WTC11 (cell line): ENCODE measurements at regions not wholly inside any gene's neighbourhood (a gene's known extent, or its start where the extent isn't known, plus 50 kb on each side); places are given as distances from the start of the nearest gene placed in this dataset.
"Not testable (repeated sequence)": the region's sequence is repeated elsewhere in the genome, so short reads cannot be mapped to it uniquely, and the experiment has no call there.

ENCODE experiments used
- ATAC-seq: fragments of 200-7000 bp; cut with Tn5 transposase; 2 replicates; pipeline ENCODE4 v1.10.0; 2021; ENCODE audit warnings: mild to moderate bottlenecking, moderate library complexity
- CTCF ChIA-PET: fragments of 300-600 bp; sonication (Branson Sonifier 250); formaldehyde crosslinking; loops from one replicate; lab custom pipeline; 2021; ENCODE audit warnings: antibody characterized with exemption; lab: Charles Lee
- POLR2A ChIA-PET: fragments of 350-600 bp; sonication (Branson Sonifier 250); formaldehyde crosslinking; loops from one replicate; lab custom pipeline; 2021; ENCODE audit warnings: antibody characterized with exemption; lab: Charles Lee
- DNase-seq: peaks from one replicate; pipeline ENCODE4 v3.0.0; 2021; ENCODE audit warnings: low spot score
- H3K27ac Mint-ChIP-seq: 2 replicates; pipeline ENCODE4 v1.8.0; 2021; ENCODE audit warnings: mixed read lengths
- H3K27me3 Mint-ChIP-seq: 2 replicates; pipeline ENCODE4 v1.8.0; 2021; ENCODE audit warnings: low read depth, mild to moderate bottlenecking, moderate library complexity, mixed read lengths
- H3K36me3 Mint-ChIP-seq: 2 replicates; pipeline ENCODE4 v1.8.0; 2021; ENCODE audit warnings: mixed read lengths
- H3K4me1 Mint-ChIP-seq: 2 replicates; pipeline ENCODE4 v1.8.0; 2022; ENCODE audit warnings: mixed read lengths
- H3K4me3 Mint-ChIP-seq: 2 replicates; pipeline ENCODE4 v1.8.0; 2021; ENCODE audit warnings: mild to moderate bottlenecking, moderate library complexity, mixed read lengths
- H3K9me3 Mint-ChIP-seq: 2 replicates; pipeline ENCODE4 v1.8.0; 2021; ENCODE audit warnings: mixed read lengths
- ARID4B ChIP-seq: sonication (generic); formaldehyde crosslinking; IDR thresholded peaks from 2 replicates; pipeline ENCODE4 v1.8.0; 2023; ENCODE audit warnings: missing genetic modification reagents, mild to moderate bottlenecking, borderline replicate concordance
- CREB1 ChIP-seq: sonication (generic); formaldehyde crosslinking; IDR thresholded peaks from 2 replicates; pipeline ENCODE4 v1.8.0; 2023; ENCODE audit warnings: mild to moderate bottlenecking, missing genetic modification reagents
- E2F5 ChIP-seq: sonication (generic); formaldehyde crosslinking; IDR thresholded peaks from 2 replicates; pipeline ENCODE4 v1.8.1; 2022; ENCODE audit warnings: mild to moderate bottlenecking, moderate library complexity, missing genetic modification reagents
- EMX1 ChIP-seq: fragments of 250-450 bp; sonication (Bioruptor Pico); IDR thresholded peaks from 2 replicates; pipeline ENCODE4 v1.8.0; 2021; ENCODE audit warnings: mild to moderate bottlenecking
- GTF2I ChIP-seq: fragments of 250-450 bp; sonication (Bioruptor Pico); conservative IDR thresholded peaks from 2 replicates; pipeline ENCODE4 v1.4.0; 2021; ENCODE audit warnings: mild to moderate bottlenecking
- KAT7 ChIP-seq: sonication (generic); formaldehyde crosslinking; IDR thresholded peaks from 2 replicates; pipeline ENCODE4 v1.8.1; 2023; ENCODE audit warnings: missing genetic modification reagents, mild to moderate bottlenecking, borderline replicate concordance
- OVOL2 ChIP-seq: fragments of 250-450 bp; sonication (Bioruptor Pico); IDR thresholded peaks from 2 replicates; pipeline ENCODE4 v1.9.0; 2021; ENCODE audit warnings: mild to moderate bottlenecking, borderline replicate concordance
- RORB ChIP-seq: fragments of 250-450 bp; sonication (Bioruptor Pico); IDR thresholded peaks from 2 replicates; pipeline ENCODE4 v1.9.0; 2021; ENCODE audit warnings: mild to moderate bottlenecking
- ZBTB21 ChIP-seq: sonication (generic); formaldehyde crosslinking; IDR thresholded peaks from 2 replicates; pipeline ENCODE4 v1.8.1; 2023; ENCODE audit warnings: mild to moderate bottlenecking, missing genetic modification reagents, borderline replicate concordance
- ZNF281 ChIP-seq: sonication (generic); formaldehyde crosslinking; IDR thresholded peaks from 2 replicates; pipeline ENCODE4 v1.8.0; 2023; ENCODE audit warnings: mild to moderate bottlenecking, missing genetic modification reagents
- ZNF396 ChIP-seq: fragments of 250-450 bp; sonication (Bioruptor Pico); IDR thresholded peaks from 2 replicates; pipeline ENCODE4 v1.8.0; 2021; ENCODE audit warnings: mild to moderate bottlenecking, moderate library complexity, borderline replicate concordance
- TF ChIP-seq, protein P1 (sequence below): fragments of 250-450 bp; sonication (Bioruptor Pico); IDR thresholded peaks from 2 replicates; pipeline ENCODE4 v1.8.0; 2021; ENCODE audit warnings: mild to moderate bottlenecking
- TF ChIP-seq, protein P2 (sequence below): fragments of 250-450 bp; sonication (Bioruptor Pico); IDR thresholded peaks from 2 replicates; pipeline ENCODE4 v1.9.0; 2021; ENCODE audit warnings: mild to moderate bottlenecking
- TF ChIP-seq, protein P3 (sequence below): sonication (generic); formaldehyde crosslinking; IDR thresholded peaks from 2 replicates; pipeline ENCODE4 v1.8.1; 2022; ENCODE audit warnings: low read depth, mild to moderate bottlenecking, moderate library complexity, missing genetic modification reagents, borderline replicate concordance
- TF ChIP-seq, protein P4 (sequence below): sonication (generic); formaldehyde crosslinking; IDR thresholded peaks from 2 replicates; pipeline ENCODE4 v1.8.0; 2023; ENCODE audit warnings: missing genetic modification reagents
- TF ChIP-seq, protein P5 (sequence below): sonication (generic); formaldehyde crosslinking; IDR thresholded peaks from 2 replicates; pipeline ENCODE4 v1.8.0; 2022; ENCODE audit warnings: mild to moderate bottlenecking, missing genetic modification reagents
- TF ChIP-seq, protein P6 (sequence below): sonication (generic); formaldehyde crosslinking; IDR thresholded peaks from 2 replicates; pipeline ENCODE4 v1.8.0; 2022; ENCODE audit warnings: missing genetic modification reagents

DNA sequence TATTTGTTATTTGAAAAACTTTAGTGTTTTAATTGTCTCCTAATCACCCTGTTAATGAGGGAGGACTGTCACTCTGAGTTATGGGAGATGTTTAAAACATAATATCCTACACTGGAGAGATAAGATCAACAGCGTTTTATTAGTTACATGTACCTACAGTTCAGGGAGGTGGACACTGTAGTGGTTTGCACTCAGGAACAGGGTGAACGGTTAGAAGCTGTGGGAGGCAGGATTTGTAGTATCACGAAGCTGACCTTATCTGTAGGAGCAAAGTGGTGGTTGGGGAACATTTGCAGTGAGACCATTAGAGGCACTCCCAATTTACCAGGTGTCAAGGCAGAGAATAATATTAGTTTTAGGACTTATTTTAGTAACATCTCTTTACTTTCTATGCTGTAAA is 193.3 kb upstream of the KCND2 start (continued):
- TF ChIP-seq ZNF396: no peak
- TF ChIP-seq, protein P1, sequence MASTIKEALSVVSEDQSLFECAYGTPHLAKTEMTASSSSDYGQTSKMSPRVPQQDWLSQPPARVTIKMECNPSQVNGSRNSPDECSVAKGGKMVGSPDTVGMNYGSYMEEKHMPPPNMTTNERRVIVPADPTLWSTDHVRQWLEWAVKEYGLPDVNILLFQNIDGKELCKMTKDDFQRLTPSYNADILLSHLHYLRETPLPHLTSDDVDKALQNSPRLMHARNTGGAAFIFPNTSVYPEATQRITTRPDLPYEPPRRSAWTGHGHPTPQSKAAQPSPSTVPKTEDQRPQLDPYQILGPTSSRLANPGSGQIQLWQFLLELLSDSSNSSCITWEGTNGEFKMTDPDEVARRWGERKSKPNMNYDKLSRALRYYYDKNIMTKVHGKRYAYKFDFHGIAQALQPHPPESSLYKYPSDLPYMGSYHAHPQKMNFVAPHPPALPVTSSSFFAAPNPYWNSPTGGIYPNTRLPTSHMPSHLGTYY (CRISPR knock-in tag): no peak
- no peak for TF ChIP-seq ZBTB21 (CRISPR knock-in tag)
- no peak for TF ChIP-seq CREB1 (CRISPR knock-in tag)

DNA sequence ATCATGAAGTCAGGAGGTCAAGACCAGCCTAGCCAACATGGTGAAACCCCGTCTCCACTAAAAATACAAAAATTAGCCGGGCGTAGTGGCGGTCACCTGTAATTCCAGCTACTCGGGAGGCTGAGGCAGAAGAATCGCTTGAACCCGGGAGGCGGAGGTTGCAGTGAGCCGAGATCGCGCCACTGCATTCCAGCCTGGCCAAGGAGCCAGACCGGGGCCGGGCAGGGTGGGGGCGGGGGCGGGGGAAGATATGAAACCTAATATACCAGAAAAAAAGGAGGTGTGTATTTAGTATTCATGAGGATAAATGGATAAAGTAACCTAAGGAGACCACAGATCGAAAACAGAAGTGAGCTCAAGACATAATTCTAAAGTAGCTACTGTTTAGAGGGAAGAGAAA is 186.5 kb upstream of the KCND2 start:
- H3K4me3 Mint-ChIP-seq, H3K4me1 Mint-ChIP-seq, DNase-seq, H3K27ac Mint-ChIP-seq, CTCF ChIA-PET, ATAC-seq, H3K27me3 Mint-ChIP-seq, H3K9me3 Mint-ChIP-seq, POLR2A ChIA-PET, H3K36me3 Mint-ChIP-seq: not testable (repeated sequence)

DNA sequence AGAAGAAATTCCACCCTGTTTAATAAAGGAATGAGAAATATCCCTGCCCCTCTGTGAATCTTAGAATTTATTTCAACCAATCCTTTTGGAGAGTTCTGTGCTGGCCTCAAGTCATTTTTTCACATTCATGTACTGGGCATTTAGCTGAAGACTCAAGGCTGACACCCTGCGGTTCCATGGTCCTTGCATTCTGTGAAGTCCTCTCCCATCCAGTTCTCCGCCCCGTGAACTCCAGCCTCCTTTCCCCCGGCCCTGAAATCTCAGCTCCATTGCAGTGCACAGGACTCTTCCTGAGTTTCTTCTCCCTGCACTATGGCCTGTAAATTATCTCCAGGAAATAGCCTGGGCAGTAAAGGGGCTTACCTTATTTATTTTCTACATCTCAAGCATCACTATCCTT is 183.0 kb upstream of the KCND2 start:
- H3K27me3 Mint-ChIP-seq: no peaks in the 10 kb centered on the region
- no peak overlapping the region for H3K27ac Mint-ChIP-seq
- ChIA-PET POLR2A (no interaction called here), CTCF (no interaction called here)
- H3K36me3 Mint-ChIP-seq: no peaks in the 10 kb centered on the region
- ATAC-seq (peak; percentile 69; the same call in 1 of the 2 replicates), DNase-seq (peak; percentile 12)
- no peak overlapping the region for H3K4me3 Mint-ChIP-seq
- H3K4me1 Mint-ChIP-seq: no peaks in the 10 kb centered on the region
- no peaks in the 10 kb centered on the region for H3K9me3 Mint-ChIP-seq
- TF ChIP-seq GTF2I: no peak
- TF ChIP-seq CREB1 (CRISPR knock-in tag): no peak
- no peak for TF ChIP-seq KAT7 (CRISPR knock-in tag)
- TF ChIP-seq RORB (CRISPR knock-in tag): no peak
- TF ChIP-seq, protein P2, sequence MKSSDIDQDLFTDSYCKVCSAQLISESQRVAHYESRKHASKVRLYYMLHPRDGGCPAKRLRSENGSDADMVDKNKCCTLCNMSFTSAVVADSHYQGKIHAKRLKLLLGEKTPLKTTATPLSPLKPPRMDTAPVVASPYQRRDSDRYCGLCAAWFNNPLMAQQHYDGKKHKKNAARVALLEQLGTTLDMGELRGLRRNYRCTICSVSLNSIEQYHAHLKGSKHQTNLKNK (CRISPR knock-in tag): no peak
- TF ChIP-seq E2F5: no peak
- TF ChIP-seq OVOL2 (CRISPR knock-in tag): no peak
- TF ChIP-seq EMX1 (CRISPR knock-in tag): no peak
- TF ChIP-seq, protein P3, sequence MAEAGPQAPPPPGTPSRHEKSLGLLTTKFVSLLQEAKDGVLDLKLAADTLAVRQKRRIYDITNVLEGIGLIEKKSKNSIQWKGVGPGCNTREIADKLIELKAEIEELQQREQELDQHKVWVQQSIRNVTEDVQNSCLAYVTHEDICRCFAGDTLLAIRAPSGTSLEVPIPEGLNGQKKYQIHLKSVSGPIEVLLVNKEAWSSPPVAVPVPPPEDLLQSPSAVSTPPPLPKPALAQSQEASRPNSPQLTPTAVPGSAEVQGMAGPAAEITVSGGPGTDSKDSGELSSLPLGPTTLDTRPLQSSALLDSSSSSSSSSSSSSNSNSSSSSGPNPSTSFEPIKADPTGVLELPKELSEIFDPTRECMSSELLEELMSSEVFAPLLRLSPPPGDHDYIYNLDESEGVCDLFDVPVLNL (CRISPR knock-in tag): no peak
- TF ChIP-seq, protein P4, sequence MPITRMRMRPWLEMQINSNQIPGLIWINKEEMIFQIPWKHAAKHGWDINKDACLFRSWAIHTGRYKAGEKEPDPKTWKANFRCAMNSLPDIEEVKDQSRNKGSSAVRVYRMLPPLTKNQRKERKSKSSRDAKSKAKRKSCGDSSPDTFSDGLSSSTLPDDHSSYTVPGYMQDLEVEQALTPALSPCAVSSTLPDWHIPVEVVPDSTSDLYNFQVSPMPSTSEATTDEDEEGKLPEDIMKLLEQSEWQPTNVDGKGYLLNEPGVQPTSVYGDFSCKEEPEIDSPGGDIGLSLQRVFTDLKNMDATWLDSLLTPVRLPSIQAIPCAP: no peak
- TF ChIP-seq, protein P5, sequence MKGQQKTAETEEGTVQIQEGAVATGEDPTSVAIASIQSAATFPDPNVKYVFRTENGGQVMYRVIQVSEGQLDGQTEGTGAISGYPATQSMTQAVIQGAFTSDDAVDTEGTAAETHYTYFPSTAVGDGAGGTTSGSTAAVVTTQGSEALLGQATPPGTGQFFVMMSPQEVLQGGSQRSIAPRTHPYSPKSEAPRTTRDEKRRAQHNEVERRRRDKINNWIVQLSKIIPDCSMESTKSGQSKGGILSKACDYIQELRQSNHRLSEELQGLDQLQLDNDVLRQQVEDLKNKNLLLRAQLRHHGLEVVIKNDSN (CRISPR knock-in tag): no peak
- TF ChIP-seq ARID4B: no peak
- TF ChIP-seq, protein P6, sequence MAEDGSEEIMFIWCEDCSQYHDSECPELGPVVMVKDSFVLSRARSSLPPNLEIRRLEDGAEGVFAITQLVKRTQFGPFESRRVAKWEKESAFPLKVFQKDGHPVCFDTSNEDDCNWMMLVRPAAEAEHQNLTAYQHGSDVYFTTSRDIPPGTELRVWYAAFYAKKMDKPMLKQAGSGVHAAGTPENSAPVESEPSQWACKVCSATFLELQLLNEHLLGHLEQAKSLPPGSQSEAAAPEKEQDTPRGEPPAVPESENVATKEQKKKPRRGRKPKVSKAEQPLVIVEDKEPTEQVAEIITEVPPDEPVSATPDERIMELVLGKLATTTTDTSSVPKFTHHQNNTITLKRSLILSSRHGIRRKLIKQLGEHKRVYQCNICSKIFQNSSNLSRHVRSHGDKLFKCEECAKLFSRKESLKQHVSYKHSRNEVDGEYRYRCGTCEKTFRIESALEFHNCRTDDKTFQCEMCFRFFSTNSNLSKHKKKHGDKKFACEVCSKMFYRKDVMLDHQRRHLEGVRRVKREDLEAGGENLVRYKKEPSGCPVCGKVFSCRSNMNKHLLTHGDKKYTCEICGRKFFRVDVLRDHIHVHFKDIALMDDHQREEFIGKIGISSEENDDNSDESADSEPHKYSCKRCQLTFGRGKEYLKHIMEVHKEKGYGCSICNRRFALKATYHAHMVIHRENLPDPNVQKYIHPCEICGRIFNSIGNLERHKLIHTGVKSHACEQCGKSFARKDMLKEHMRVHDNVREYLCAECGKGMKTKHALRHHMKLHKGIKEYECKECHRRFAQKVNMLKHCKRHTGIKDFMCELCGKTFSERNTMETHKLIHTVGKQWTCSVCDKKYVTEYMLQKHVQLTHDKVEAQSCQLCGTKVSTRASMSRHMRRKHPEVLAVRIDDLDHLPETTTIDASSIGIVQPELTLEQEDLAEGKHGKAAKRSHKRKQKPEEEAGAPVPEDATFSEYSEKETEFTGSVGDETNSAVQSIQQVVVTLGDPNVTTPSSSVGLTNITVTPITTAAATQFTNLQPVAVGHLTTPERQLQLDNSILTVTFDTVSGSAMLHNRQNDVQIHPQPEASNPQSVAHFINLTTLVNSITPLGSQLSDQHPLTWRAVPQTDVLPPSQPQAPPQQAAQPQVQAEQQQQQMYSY (CRISPR knock-in tag): no peak
- no peak for TF ChIP-seq ZNF281 (CRISPR knock-in tag)
